Pancreas (tissue), 10 donors: ENCODE measurements at regions not wholly inside any gene's neighbourhood (a gene's known extent, or its start where the extent isn't known, plus 50 kb on each side); places are given as distances from the start of the nearest gene placed in this dataset.
A peak's percentile ranks its signal among the peaks of the same experiment; 100 is the strongest.

Experiments
- ATAC-seq, 4 donors: fragments of 200-7000 bp; cut with Tn5 transposase; one replicate each; pipeline versions ENCODE4 v1.8.0 to v1.9.1; 2020; ENCODE audit warnings: mild to moderate bottlenecking in 4 of 4, moderate library complexity in 4 of 4
- DNase-seq, 6 donors: peaks; one replicate each; pipeline ENCODE4 v3.0.0-alpha.2; 2020
- FAIRE-seq: peaks from 2 replicates; lab custom pipeline; 2012; peaks lifted over from hg19 to GRCh38; lab: Jason Lieb, UNC
- H3K27ac ChIP-seq, 4 donors: fragments of 200-600 bp; sonication (generic); 1 replicate in 3 of 4; 2 replicates in 1 of 4; pipeline versions ENCODE4 v1.5.0 to v1.8.0; 2020
- H3K27me3 ChIP-seq, 4 donors: fragments of 200-600 bp; one replicate each; pipeline ENCODE4 v1.8.0; 2021
- H3K36me3 ChIP-seq, 3 donors: fragments of 200-600 bp; sonication (generic) in 1 of 3; one replicate each; pipeline versions ENCODE4 v1.5.0 to v1.8.0; 2020 to 2021
- H3K4me1 ChIP-seq, 3 donors: fragments of 200-600 bp; one replicate each; pipeline ENCODE4 v1.8.0; 2021
- H3K4me3 ChIP-seq, 4 donors: fragments of 200-600 bp; sonication (generic) in 2 of 4; one replicate each; pipeline versions ENCODE4 v1.5.0 to v1.8.0; 2020 to 2021
- H3K9me3 ChIP-seq, 4 donors: fragments of 200-600 bp; one replicate each; pipeline ENCODE4 v1.8.0; 2021
- WGBS, 2 donors: extraction: QIAGEN DNeasy Blood & Tissue Kit; methylation state at CpG; one replicate each; pipeline ENCODE4 v1.1.7; 2013; 5-methylcytosine and 5-hydroxymethylcytosine counted together
- intact Hi-C, 3 donors: fragments of 100-400 bp; cut with DNase I; formaldehyde crosslinking; loops; one replicate each; pipeline versions ENCODE4 v1.11.1 to v1.14.2; 2022
- TF ChIP-seq, protein P1 (sequence below), 4 donors: fragments of 200-600 bp; sonication (generic) in 3 of 4; IDR thresholded peaks; one replicate each; pipeline versions ENCODE4 v1.5.0 to v1.8.0; 2021; ENCODE audit warnings: antibody characterized with exemption in 4 of 4
- donor health status: healthy with polysubstance abuse.
- donor health status: DM: no; HTN: no; CAD: no; lungs with moderate emphysema.
- donor health status: DM: no; HTN: no; CAD: no.
- donor health status: control.
- donor health status: control.
- donor health status: Bipolar disorder and iron deficiency.
- donor health status: DM: yes; HTN: yes; CAD: no.
- donor health status: DM: no; HTN: no; CAD: no.
- donor health status: DM: no; HTN: no; CAD: no.
- donor health status: DM: yes; HTN: yes; CAD: no.

DNA sequence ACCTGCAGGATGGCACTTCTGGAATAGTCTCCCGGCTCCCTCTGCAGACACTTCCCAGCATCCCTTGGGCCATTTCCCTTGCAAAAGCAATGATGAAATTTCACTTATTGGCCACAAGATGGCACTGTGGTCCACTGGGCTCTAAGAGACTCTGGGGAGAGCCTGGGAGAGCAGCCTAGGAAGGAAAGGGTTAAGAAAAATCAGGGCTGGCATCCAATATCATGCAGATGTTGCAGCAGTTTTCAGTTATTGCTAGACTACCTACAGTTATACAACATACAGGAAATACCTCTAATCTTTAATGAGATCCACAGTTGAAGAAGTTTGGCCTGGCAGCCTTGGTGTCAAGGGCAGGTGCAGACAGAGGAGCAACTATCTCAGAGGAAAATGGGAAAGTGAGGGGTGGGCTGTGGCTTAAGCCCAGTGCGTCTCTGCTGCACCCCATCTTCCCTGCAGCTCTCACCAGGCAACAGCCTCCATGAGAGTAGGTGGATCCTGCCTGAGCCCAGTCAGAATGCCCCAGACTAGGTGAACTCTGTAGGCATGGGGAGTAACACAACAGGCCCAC, 100.2 kb upstream of the PRSS58 start:
- no peak overlapping the region for H3K27ac ChIP-seq
- no peaks in the 10 kb centered on the region for H3K27me3 ChIP-seq
- peak in 1 of 6 donors; percentile 24 for DNase-seq
- H3K9me3 ChIP-seq, result no peaks in the 10 kb centered on the region
- no peaks in the 10 kb centered on the region for H3K36me3 ChIP-seq
- intact Hi-C loops, result no loop called here
- TF ChIP-seq, protein P1, sequence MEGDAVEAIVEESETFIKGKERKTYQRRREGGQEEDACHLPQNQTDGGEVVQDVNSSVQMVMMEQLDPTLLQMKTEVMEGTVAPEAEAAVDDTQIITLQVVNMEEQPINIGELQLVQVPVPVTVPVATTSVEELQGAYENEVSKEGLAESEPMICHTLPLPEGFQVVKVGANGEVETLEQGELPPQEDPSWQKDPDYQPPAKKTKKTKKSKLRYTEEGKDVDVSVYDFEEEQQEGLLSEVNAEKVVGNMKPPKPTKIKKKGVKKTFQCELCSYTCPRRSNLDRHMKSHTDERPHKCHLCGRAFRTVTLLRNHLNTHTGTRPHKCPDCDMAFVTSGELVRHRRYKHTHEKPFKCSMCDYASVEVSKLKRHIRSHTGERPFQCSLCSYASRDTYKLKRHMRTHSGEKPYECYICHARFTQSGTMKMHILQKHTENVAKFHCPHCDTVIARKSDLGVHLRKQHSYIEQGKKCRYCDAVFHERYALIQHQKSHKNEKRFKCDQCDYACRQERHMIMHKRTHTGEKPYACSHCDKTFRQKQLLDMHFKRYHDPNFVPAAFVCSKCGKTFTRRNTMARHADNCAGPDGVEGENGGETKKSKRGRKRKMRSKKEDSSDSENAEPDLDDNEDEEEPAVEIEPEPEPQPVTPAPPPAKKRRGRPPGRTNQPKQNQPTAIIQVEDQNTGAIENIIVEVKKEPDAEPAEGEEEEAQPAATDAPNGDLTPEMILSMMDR (IDR thresholded peaks at IDR 0.05), result peak; percentile 53 to 69 (median 62)
- FAIRE-seq, result no peak
- ATAC-seq, result peak; percentile 55 to 94 (median 89)
- no peaks in the 10 kb centered on the region for H3K4me1 ChIP-seq
- WGBS, 2 donors, result 31 to 60% methylated on average over 2 of the region's 2 CpGs
- H3K4me3 ChIP-seq, result no peak overlapping the region

DNA sequence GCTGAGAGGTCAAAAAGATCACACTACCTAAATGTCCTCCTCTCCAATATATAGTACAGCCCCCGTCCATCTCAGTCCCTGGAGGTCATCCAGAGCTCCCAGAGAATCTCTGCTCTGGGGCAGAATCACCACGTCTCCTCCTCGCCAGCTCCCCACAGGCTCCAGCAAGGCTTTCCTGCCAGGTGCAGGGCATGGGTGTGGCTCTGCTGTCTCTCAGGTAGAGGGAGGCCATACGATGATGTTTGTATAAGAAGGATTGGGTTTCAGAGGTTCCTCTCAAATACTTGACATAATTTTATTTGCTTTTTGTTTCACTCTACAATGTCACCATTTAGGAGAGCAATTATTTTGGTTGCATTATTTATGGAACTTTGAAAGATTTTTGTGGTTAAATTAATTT, 98.3 kb upstream of the PRSS58 start:
- H3K36me3 ChIP-seq, result no peaks in the 10 kb centered on the region
- H3K4me1 ChIP-seq, result no peaks in the 10 kb centered on the region
- no peak overlapping the region for H3K4me3 ChIP-seq
- DNase-seq (no peak), ATAC-seq (no peak), FAIRE-seq (no peak)
- intact Hi-C loops, result no loop called here
- H3K9me3 ChIP-seq, result no peaks in the 10 kb centered on the region
- H3K27ac ChIP-seq, result no peak overlapping the region
- no peaks in the 10 kb centered on the region for H3K27me3 ChIP-seq
- 48 to 66% methylated on average over 4 of the region's 4 CpGs for WGBS, 2 donors
- TF ChIP-seq, protein P1 (IDR thresholded peaks at IDR 0.05), result no peak

DNA sequence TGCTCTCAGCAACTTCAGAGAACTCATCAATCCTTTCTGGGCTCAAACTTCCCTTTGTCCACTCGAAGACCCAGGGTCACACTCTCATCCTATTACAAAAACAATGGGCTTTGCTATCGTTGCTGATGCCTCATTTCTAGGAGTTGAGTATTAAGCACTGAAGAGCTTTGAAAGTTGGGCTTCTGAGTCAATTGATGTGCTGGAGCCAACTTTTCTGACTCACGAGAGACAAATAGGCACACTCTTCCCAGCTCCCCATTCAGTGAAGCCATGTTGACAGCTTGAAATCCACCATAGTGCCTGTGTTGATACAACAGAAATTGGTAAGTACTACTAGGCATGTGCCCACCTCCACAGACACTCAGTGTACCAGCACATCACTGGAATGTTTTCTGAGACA, 97.5 kb upstream of the PRSS58 start:
- no peaks in the 10 kb centered on the region for H3K4me1 ChIP-seq
- DNase-seq (no peak), FAIRE-seq (no peak), ATAC-seq (no peak)
- WGBS, 2 donors, result 65 to 67% methylated on average over 3 of the region's 3 CpGs
- TF ChIP-seq, protein P1 (IDR thresholded peaks at IDR 0.05), result no peak
- intact Hi-C loops, result no loop called here
- no peak overlapping the region for H3K27ac ChIP-seq
- no peaks in the 10 kb centered on the region for H3K27me3 ChIP-seq
- no peaks in the 10 kb centered on the region for H3K36me3 ChIP-seq
- H3K9me3 ChIP-seq, result no peaks in the 10 kb centered on the region
- H3K4me3 ChIP-seq, result no peak overlapping the region

DNA sequence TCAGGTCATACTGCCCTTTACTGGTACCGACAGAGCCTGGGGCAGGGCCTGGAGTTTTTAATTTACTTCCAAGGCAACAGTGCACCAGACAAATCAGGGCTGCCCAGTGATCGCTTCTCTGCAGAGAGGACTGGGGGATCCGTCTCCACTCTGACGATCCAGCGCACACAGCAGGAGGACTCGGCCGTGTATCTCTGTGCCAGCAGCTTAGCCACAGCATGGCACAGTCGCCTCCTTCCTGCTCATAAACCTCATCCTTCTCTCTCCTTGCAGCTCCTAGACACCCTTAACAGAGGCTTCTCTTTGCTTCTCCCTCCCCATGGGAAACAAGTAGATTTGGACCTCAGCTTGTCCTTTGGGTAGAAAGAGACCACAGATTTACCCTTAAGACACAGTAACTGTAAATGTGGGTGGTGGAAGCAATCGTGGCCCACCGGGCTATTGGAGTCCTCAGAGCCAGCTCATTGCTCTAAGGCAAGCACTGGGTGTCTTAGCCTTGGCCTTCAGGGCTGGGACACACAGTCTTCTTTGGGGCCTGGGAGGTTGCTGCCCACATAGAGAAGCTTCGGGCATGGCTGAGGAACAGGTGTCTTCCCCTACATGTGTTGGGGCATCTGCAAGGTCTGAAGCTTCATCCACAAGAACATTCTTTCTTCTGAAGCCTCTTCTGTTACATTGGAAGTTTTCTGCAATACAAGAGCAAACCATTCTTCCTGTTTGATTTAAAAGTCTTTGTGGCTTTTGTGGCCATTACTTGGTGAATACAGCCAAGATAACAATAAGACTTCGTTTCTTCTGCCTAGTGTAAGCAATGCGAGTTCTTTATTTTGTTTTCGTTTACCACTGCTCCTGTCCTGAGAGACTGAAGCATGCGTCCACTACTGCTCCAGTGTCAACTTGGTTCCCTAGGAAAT, 95.5 kb upstream of the PRSS58 start:
- H3K4me3 ChIP-seq, result no peak overlapping the region
- TF ChIP-seq, protein P1 (IDR thresholded peaks at IDR 0.05), result no peak
- H3K27ac ChIP-seq, result no peak overlapping the region
- no peaks in the 10 kb centered on the region for H3K36me3 ChIP-seq
- no peaks in the 10 kb centered on the region for H3K27me3 ChIP-seq
- FAIRE-seq (no peak), ATAC-seq (no peak), DNase-seq (no peak)
- WGBS, 2 donors, result 75 to 78% methylated on average over 15 of the region's 15 CpGs
- intact Hi-C loops, result no loop called here
- no peaks in the 10 kb centered on the region for H3K9me3 ChIP-seq
- no peaks in the 10 kb centered on the region for H3K4me1 ChIP-seq

DNA sequence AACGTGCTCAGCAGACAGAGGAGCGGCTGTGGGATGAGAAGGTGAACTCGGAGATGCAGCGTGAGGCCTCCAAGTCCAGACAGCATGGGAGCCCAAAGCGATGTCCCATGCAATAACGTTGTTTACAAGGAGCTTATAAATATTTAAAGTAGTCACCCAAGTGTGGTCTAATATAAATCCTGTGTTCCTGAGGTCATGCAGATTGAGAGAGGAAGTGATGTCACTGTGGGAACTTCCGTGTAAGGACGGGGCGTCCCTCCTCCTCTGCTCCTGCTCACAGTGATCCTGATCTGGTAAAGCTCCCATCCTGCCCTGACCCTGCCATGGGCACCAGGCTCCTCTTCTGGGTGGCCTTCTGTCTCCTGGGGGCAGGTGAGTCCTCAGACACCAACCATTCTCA, 94.7 kb upstream of the PRSS58 start:
- intact Hi-C loops, result no loop called here
- FAIRE-seq, result no peak
- WGBS, 2 donors, result 68 to 80% methylated on average over 9 of the region's 9 CpGs
- ATAC-seq, result no peak
- Histone ChIP-seq H3K4me3 (no peak overlapping the region), H3K36me3 (no peaks in the 10 kb centered on the region), H3K27me3 (no peaks in the 10 kb centered on the region), H3K4me1 (no peaks in the 10 kb centered on the region), H3K27ac (no peak overlapping the region), H3K9me3 (no peaks in the 10 kb centered on the region)
- TF ChIP-seq, protein P1 (IDR thresholded peaks at IDR 0.05), result no peak
- DNase-seq, result no peak
